ENCODE measurements at regions not wholly inside any gene's neighbourhood (a gene's known extent, or its start where the extent isn't known, plus 50 kb on each side); places are given as distances from the start of the nearest gene placed in this dataset.

- H3K27me3 ChIP-seq (ENCODE audit: control insufficient read depth in 5 of 5, insufficient read depth in 4 of 5, low read length in 5 of 5): no peaks in the 10 kb centered on the region
- no peak overlapping the region for H3K4me3 ChIP-seq (ENCODE audit: low read depth in 1 of 5, low read length in 5 of 5)
- H3K36me3 ChIP-seq (ENCODE audit: control insufficient read depth in 5 of 5, insufficient read depth in 5 of 5, low read length in 5 of 5): no peaks in the 10 kb centered on the region
- no peak overlapping the region for H3K9ac ChIP-seq (ENCODE audit: low read length in 5 of 5)
- no peaks in the 10 kb centered on the region for H3K9me3 ChIP-seq (ENCODE audit: control insufficient read depth in 5 of 5, low read length in 5 of 5)
- no peaks in the 10 kb centered on the region for H3K4me1 ChIP-seq (ENCODE audit: control insufficient read depth in 5 of 5, insufficient read depth in 5 of 5, low read length in 5 of 5)
- H3K27ac ChIP-seq (ENCODE audit: low read depth, low read length): no peak overlapping the region
These were observed 191.2 kb upstream of the SAMSN1 start for GRCh38 chr21:14737284-14737691.

- Histone ChIP-seq H3K27ac (ENCODE audit: low read depth, low read length) (no peak overlapping the region), H3K9me3 (ENCODE audit: control insufficient read depth in 5 of 5, low read length in 5 of 5) (no peaks in the 10 kb centered on the region), H3K9ac (ENCODE audit: low read length in 5 of 5) (no peak overlapping the region), H3K36me3 (ENCODE audit: control insufficient read depth in 5 of 5, insufficient read depth in 5 of 5, low read length in 5 of 5) (no peaks in the 10 kb centered on the region), H3K4me1 (ENCODE audit: control insufficient read depth in 5 of 5, insufficient read depth in 5 of 5, low read length in 5 of 5) (no peaks in the 10 kb centered on the region), H3K27me3 (ENCODE audit: control insufficient read depth in 5 of 5, insufficient read depth in 4 of 5, low read length in 5 of 5) (no peaks in the 10 kb centered on the region), H3K4me3 (ENCODE audit: low read depth in 1 of 5, low read length in 5 of 5) (no peak overlapping the region)
These were observed 190.6 kb upstream of the SAMSN1 start for GRCh38 chr21:14736672-14737071.

DNA sequence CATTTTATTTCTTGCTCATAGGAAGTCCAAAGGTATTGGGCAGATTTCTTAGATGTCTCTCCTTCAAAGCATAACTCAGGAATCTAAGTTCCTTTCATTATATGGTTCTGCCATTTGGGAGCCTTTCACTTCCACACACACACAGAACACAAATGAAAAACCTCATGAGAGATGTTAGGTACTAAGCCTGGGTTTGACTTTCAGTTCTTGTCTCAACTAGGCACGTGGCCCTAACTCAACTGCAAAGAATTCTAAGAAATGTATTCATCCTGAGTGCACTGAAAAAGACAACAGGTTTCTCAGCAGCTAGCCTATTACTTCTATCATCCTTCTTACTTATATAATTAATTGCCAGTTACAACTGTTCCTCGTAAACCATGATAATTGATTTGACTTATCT lies 190.0 kb upstream of the SAMSN1 start:
- Histone ChIP-seq H3K9ac (ENCODE audit: low read length in 5 of 5) (no peak overlapping the region), H3K36me3 (ENCODE audit: control insufficient read depth in 5 of 5, insufficient read depth in 5 of 5, low read length in 5 of 5) (no peaks in the 10 kb centered on the region), H3K4me3 (ENCODE audit: low read depth in 1 of 5, low read length in 5 of 5) (no peak overlapping the region), H3K9me3 (ENCODE audit: control insufficient read depth in 5 of 5, low read length in 5 of 5) (no peaks in the 10 kb centered on the region), H3K27me3 (ENCODE audit: control insufficient read depth in 5 of 5, insufficient read depth in 4 of 5, low read length in 5 of 5) (no peaks in the 10 kb centered on the region), H3K4me1 (ENCODE audit: control insufficient read depth in 5 of 5, insufficient read depth in 5 of 5, low read length in 5 of 5) (no peaks in the 10 kb centered on the region), H3K27ac (ENCODE audit: low read depth, low read length) (no peak overlapping the region)

DNA sequence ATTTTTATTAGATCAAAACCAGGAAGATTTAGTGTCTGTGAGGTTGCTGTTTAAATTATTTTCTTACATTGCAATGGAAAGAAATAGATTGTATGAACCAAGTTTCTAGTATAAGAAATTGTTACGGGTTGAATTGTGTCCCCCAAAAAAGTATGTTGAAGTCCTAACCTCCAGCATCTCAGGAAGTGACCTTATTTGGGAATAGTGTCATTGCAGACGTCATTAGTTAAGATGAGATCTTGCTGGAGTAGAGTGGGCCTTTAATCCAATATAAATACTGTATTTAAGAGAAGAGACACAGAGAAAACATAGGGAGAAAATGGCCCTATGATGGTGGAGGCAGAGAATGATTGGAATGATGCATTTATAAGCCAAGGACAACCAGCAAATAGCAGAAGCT lies 188.7 kb upstream of the SAMSN1 start:
- Histone ChIP-seq H3K9ac (ENCODE audit: low read length in 5 of 5) (no peak overlapping the region), H3K9me3 (ENCODE audit: control insufficient read depth in 5 of 5, low read length in 5 of 5) (no peaks in the 10 kb centered on the region), H3K27ac (ENCODE audit: low read depth, low read length) (no peak overlapping the region)

GRCh38 chr21:14734191-14734590 lies 188.1 kb upstream of the SAMSN1 start:
- H3K36me3 ChIP-seq (ENCODE audit: control insufficient read depth in 5 of 5, insufficient read depth in 5 of 5, low read length in 5 of 5): no peaks in the 10 kb centered on the region
- no peak overlapping the region for H3K27ac ChIP-seq (ENCODE audit: low read depth, low read length)
- no peaks in the 10 kb centered on the region for H3K27me3 ChIP-seq (ENCODE audit: control insufficient read depth in 5 of 5, insufficient read depth in 4 of 5, low read length in 5 of 5)
- no peak overlapping the region for H3K9ac ChIP-seq (ENCODE audit: low read length in 5 of 5)
- no peaks in the 10 kb centered on the region for H3K9me3 ChIP-seq (ENCODE audit: control insufficient read depth in 5 of 5, low read length in 5 of 5)
- no peaks in the 10 kb centered on the region for H3K4me1 ChIP-seq (ENCODE audit: control insufficient read depth in 5 of 5, insufficient read depth in 5 of 5, low read length in 5 of 5)
- no peak overlapping the region for H3K4me3 ChIP-seq (ENCODE audit: low read depth in 1 of 5, low read length in 5 of 5)

More for the DNA sequence above, 188.7 kb upstream of the SAMSN1 start:
- H3K36me3 ChIP-seq (ENCODE audit: control insufficient read depth in 5 of 5, insufficient read depth in 5 of 5, low read length in 5 of 5): no peaks in the 10 kb centered on the region
- no peaks in the 10 kb centered on the region for H3K27me3 ChIP-seq (ENCODE audit: control insufficient read depth in 5 of 5, insufficient read depth in 4 of 5, low read length in 5 of 5)
- H3K4me1 ChIP-seq (ENCODE audit: control insufficient read depth in 5 of 5, insufficient read depth in 5 of 5, low read length in 5 of 5): no peaks in the 10 kb centered on the region
- H3K4me3 ChIP-seq (ENCODE audit: low read depth in 1 of 5, low read length in 5 of 5): no peak overlapping the region

DNA sequence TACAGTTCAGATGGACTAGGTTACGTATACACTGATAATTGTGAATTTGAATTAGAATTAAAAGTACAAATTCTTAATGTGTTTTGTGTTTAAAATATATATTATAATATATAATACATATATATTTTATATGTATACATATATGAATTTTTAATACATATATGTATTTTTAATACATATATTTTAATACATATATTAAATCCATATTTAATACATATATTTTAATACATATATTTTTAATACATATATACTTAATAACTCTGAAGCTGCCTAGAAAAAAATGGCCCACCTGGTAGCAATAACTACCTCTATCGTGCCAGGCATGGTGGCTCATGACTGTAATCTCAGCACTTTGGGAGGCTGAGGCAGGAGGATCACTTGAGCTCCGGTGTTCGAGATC lies 179.1 kb upstream of the SAMSN1 start:
- Histone ChIP-seq H3K4me1 (ENCODE audit: control insufficient read depth in 5 of 5, insufficient read depth in 5 of 5, low read length in 5 of 5) (no peaks in the 10 kb centered on the region), H3K9ac (ENCODE audit: low read length in 5 of 5) (no peak overlapping the region), H3K36me3 (ENCODE audit: control insufficient read depth in 5 of 5, insufficient read depth in 5 of 5, low read length in 5 of 5) (no peaks in the 10 kb centered on the region), H3K27me3 (ENCODE audit: control insufficient read depth in 5 of 5, insufficient read depth in 4 of 5, low read length in 5 of 5) (no peaks in the 10 kb centered on the region), H3K4me3 (ENCODE audit: low read depth in 1 of 5, low read length in 5 of 5) (no peak overlapping the region), H3K9me3 (ENCODE audit: control insufficient read depth in 5 of 5, low read length in 5 of 5) (no peaks in the 10 kb centered on the region), H3K27ac (ENCODE audit: low read depth, low read length) (no peak overlapping the region)

- no peak overlapping the region for H3K4me3 ChIP-seq (ENCODE audit: low read depth in 1 of 5, low read length in 5 of 5)
- no peaks in the 10 kb centered on the region for H3K9me3 ChIP-seq (ENCODE audit: control insufficient read depth in 5 of 5, low read length in 5 of 5)
- H3K27me3 ChIP-seq (ENCODE audit: control insufficient read depth in 5 of 5, insufficient read depth in 4 of 5, low read length in 5 of 5): no peaks in the 10 kb centered on the region
- no peaks in the 10 kb centered on the region for H3K36me3 ChIP-seq (ENCODE audit: control insufficient read depth in 5 of 5, insufficient read depth in 5 of 5, low read length in 5 of 5)
- no peak overlapping the region for H3K27ac ChIP-seq (ENCODE audit: low read depth, low read length)
- H3K9ac ChIP-seq (ENCODE audit: low read length in 5 of 5): no peak overlapping the region
- no peaks in the 10 kb centered on the region for H3K4me1 ChIP-seq (ENCODE audit: control insufficient read depth in 5 of 5, insufficient read depth in 5 of 5, low read length in 5 of 5)
These were observed 176.8 kb upstream of the SAMSN1 start for GRCh38 chr21:14722841-14723483.

GRCh38 chr21:14720237-14720636 lies 174.1 kb upstream of the SAMSN1 start:
- H3K4me3 ChIP-seq (ENCODE audit: low read depth in 1 of 5, low read length in 5 of 5): no peak overlapping the region
- H3K9ac ChIP-seq (ENCODE audit: low read length in 5 of 5): no peak overlapping the region
- H3K9me3 ChIP-seq (ENCODE audit: control insufficient read depth in 5 of 5, low read length in 5 of 5): no peaks in the 10 kb centered on the region
- H3K36me3 ChIP-seq (ENCODE audit: control insufficient read depth in 5 of 5, insufficient read depth in 5 of 5, low read length in 5 of 5): no peaks in the 10 kb centered on the region
- H3K4me1 ChIP-seq (ENCODE audit: control insufficient read depth in 5 of 5, insufficient read depth in 5 of 5, low read length in 5 of 5): no peaks in the 10 kb centered on the region
- no peaks in the 10 kb centered on the region for H3K27me3 ChIP-seq (ENCODE audit: control insufficient read depth in 5 of 5, insufficient read depth in 4 of 5, low read length in 5 of 5)
- H3K27ac ChIP-seq (ENCODE audit: low read depth, low read length): no peak overlapping the region

- Histone ChIP-seq H3K9me3 (ENCODE audit: control insufficient read depth in 5 of 5, low read length in 5 of 5) (no peaks in the 10 kb centered on the region), H3K27me3 (ENCODE audit: control insufficient read depth in 5 of 5, insufficient read depth in 4 of 5, low read length in 5 of 5) (no peaks in the 10 kb centered on the region), H3K27ac (ENCODE audit: low read depth, low read length) (no peak overlapping the region), H3K36me3 (ENCODE audit: control insufficient read depth in 5 of 5, insufficient read depth in 5 of 5, low read length in 5 of 5) (no peaks in the 10 kb centered on the region), H3K4me3 (ENCODE audit: low read depth in 1 of 5, low read length in 5 of 5) (no peak overlapping the region), H3K4me1 (ENCODE audit: control insufficient read depth in 5 of 5, insufficient read depth in 5 of 5, low read length in 5 of 5) (no peaks in the 10 kb centered on the region), H3K9ac (ENCODE audit: low read length in 5 of 5) (no peak overlapping the region)
These were observed 172.8 kb upstream of the SAMSN1 start for GRCh38 chr21:14718951-14719350.

DNA sequence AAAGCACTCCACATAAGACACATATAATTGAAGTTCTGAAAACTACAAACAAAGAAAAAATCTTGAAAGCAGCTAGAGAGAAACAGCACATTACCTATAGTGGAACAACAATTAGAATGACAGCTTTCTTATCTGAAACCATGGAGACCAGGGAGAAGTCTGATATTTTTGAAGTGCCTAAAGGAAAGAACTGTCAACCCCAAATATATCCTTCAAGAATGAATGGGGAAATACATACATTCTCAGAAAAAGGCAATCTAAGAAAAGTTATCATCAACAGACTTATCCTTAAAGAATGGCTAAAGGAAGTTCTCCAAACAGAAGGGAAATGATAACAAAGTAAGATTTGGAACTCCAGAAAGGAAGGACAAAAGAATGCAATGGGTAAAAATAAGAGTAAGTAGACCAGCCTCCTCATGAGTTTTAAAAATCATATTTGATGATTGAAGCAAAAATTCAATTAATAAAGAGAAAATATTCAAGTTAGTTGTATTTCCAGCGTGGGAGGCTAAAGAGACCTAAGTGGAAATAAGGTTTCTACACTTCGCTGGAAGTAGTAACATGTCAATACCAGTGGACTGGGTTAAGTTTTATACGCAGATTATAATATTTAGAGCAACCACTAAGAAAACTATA lies 170.8 kb upstream of the SAMSN1 start:
- Histone ChIP-seq H3K27ac (ENCODE audit: low read depth, low read length) (no peak overlapping the region), H3K9me3 (ENCODE audit: control insufficient read depth in 5 of 5, low read length in 5 of 5) (peaks cover 0 to 9% (median 0%) of the 10 kb centered on the region in 5 donors), H3K27me3 (ENCODE audit: control insufficient read depth in 5 of 5, insufficient read depth in 4 of 5, low read length in 5 of 5) (no peaks in the 10 kb centered on the region), H3K4me3 (ENCODE audit: low read depth in 1 of 5, low read length in 5 of 5) (no peak overlapping the region), H3K4me1 (ENCODE audit: control insufficient read depth in 5 of 5, insufficient read depth in 5 of 5, low read length in 5 of 5) (no peaks in the 10 kb centered on the region), H3K36me3 (ENCODE audit: control insufficient read depth in 5 of 5, insufficient read depth in 5 of 5, low read length in 5 of 5) (no peaks in the 10 kb centered on the region), H3K9ac (ENCODE audit: low read length in 5 of 5) (no peak overlapping the region)

All from subcutaneous abdominal adipose tissue (tissue), 5 donors.